ENCODE measurements at regions not wholly inside any gene's neighbourhood (a gene's known extent, or its start where the extent isn't known, plus 50 kb on each side); places are given as distances from the start of the nearest gene placed in this dataset.
"Not testable (repeated sequence)": the region's sequence is repeated elsewhere in the genome, so short reads cannot be mapped to it uniquely, and the experiment has no call there.

DNA sequence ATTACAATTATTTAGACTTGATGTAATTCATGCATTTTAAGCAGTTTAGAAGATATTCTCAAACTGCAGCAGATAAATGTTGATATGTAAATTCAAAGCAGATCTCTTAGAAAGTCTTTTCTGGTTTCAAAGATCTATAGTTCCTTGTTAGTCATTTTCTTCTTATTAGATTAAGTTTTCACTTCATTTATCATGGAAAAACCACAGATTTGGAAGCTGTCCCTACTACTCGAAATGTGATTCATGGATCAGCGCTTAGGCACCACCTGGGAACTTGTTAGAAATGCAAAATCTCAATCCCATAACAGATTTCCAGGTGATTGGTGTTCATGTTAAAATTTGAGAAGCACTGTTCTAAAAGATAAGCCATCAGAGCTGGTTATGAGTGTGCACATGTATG is 92.8 kb upstream of the CDH2 start:
- H3K4me3 ChIP-seq, result no peak overlapping the region
- peaks cover 13% of the 10 kb centered on the region for H3K9me3 ChIP-seq
- ATAC-seq (no peak), DNase-seq (no peak)
- H3K4me1 ChIP-seq (ENCODE audit: low read depth), result no peaks in the 10 kb centered on the region
- no peaks in the 10 kb centered on the region for H3K36me3 ChIP-seq (ENCODE audit: low read depth)
- TF ChIP-seq, protein P1, sequence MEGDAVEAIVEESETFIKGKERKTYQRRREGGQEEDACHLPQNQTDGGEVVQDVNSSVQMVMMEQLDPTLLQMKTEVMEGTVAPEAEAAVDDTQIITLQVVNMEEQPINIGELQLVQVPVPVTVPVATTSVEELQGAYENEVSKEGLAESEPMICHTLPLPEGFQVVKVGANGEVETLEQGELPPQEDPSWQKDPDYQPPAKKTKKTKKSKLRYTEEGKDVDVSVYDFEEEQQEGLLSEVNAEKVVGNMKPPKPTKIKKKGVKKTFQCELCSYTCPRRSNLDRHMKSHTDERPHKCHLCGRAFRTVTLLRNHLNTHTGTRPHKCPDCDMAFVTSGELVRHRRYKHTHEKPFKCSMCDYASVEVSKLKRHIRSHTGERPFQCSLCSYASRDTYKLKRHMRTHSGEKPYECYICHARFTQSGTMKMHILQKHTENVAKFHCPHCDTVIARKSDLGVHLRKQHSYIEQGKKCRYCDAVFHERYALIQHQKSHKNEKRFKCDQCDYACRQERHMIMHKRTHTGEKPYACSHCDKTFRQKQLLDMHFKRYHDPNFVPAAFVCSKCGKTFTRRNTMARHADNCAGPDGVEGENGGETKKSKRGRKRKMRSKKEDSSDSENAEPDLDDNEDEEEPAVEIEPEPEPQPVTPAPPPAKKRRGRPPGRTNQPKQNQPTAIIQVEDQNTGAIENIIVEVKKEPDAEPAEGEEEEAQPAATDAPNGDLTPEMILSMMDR (IDR thresholded peaks at IDR 0.05), result no peak
- intact Hi-C loops (cut with DNase I, micrococcal nuclease), result no loop called here

DNA sequence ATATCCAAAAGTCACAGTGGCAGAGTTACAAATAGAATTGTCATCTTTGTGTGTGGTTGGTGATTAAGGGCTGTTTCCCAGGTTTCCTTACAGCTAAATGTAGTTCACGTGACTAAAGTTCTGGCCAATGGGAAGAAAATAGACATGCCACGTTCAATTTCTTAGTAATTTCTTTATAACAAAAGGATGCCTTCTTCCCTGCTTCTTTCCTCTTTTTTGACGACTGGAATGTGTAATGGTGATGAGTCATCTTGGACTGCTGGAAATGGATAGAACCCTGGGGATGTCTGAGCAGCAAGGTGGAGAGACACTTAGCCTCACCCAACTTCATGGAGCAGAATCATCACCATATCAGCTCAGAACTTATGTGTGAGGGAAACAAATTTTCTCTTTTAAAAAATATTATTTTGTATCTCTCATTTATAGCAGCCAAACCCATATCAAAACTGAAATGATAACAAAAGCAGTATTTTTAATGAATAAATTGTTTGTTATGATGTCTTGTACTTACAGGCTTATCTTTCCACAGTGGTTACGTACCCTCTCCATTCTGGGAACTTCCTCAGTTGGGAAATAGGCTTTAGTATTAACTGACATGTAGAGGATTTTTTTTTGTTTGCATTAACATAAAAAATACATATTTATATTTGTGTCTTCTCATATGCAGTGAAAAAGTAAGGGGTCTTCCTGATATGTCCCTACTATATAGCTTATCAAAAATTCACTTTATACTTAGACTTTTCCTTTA is 91.1 kb upstream of the CDH2 start:
- TF ChIP-seq, protein P1 (IDR thresholded peaks at IDR 0.05), result no peak
- intact Hi-C loops (cut with DNase I, micrococcal nuclease), result no loop called here
- no peak for ATAC-seq
- peaks cover 13% of the 10 kb centered on the region for H3K9me3 ChIP-seq
- no peaks in the 10 kb centered on the region for H3K36me3 ChIP-seq (ENCODE audit: low read depth)
- H3K4me1 ChIP-seq (ENCODE audit: low read depth), result no peaks in the 10 kb centered on the region
- no peak overlapping the region for H3K4me3 ChIP-seq
- no peak for DNase-seq

DNA sequence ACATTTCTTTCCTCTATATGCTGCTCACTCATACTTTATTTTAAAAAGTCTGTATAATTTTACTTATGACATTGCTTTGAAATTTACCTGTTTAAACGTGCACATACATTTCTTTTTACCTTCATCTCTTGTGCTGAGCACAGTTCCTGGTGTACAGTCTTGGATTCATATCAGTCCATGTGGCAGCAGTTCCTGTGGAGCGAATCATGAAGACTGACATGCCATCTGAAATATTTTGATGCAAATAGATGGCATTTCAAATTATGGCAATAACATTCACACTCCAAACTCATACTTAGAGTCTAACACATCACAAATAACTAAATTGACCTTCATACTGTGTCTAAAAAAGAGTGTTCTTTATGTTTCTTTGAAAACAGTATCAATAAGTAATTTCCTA is 90.3 kb upstream of the CDH2 start:
- ATAC-seq (no peak), DNase-seq (no peak)
- H3K36me3 ChIP-seq (ENCODE audit: low read depth), result no peaks in the 10 kb centered on the region
- intact Hi-C loops (cut with DNase I, micrococcal nuclease), result no loop called here
- H3K4me1 ChIP-seq (ENCODE audit: low read depth), result no peaks in the 10 kb centered on the region
- no peak overlapping the region for H3K4me3 ChIP-seq
- H3K9me3 ChIP-seq, result peaks cover 6% of the 10 kb centered on the region
- TF ChIP-seq, protein P1 (IDR thresholded peaks at IDR 0.05), result no peak

DNA sequence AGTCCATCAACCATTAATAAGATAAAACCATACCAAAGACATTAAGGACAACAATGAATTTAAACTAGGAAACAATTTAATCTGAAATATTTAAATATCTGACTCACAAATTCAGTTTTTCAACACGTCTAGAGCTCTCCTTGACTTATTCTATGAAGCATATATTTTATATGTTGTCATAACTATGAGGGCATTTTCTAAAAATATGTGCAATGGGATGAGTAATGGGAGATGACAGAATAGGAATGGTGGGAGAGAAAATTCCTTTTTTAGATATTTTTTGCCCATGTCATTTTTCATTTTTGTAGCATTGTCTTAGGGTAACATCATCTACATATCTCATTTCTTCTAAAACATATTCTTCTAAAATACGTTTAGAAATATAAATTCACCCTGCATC is 79.2 kb upstream of the CDH2 start:
- no peak for ATAC-seq
- Histone ChIP-seq H3K4me3 (no peak overlapping the region), H3K4me1 (ENCODE audit: low read depth) (no peaks in the 10 kb centered on the region), H3K9me3 (peaks cover 7% of the 10 kb centered on the region), H3K36me3 (ENCODE audit: low read depth) (no peaks in the 10 kb centered on the region)
- DNase-seq, result no peak
- TF ChIP-seq, protein P1 (IDR thresholded peaks at IDR 0.05), result no peak
- intact Hi-C loops (cut with DNase I, micrococcal nuclease), result no loop called here

DNA sequence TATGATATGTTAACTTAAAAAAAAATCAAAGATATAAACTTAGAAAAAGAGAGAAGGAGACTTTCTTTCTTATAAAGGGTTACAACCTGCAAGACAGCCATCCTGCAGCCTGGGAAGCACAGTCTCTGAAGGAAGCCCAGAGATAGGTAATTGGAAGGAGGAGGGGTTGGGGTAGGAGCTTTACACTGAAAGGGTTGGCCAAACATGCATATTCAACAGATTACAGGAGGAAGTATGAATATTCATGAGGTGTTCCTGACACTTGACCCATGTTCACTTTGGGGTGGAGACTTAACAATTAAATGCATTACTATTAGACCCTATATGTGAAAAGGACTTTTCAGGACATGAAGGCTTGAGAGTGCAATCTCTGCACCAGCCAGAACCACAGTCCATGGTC is 71.7 kb upstream of the CDH2 start:
- Histone ChIP-seq H3K4me1 (ENCODE audit: low read depth) (no peaks in the 10 kb centered on the region), H3K36me3 (ENCODE audit: low read depth) (no peaks in the 10 kb centered on the region), H3K9me3 (peaks cover 6% of the 10 kb centered on the region), H3K4me3 (no peak overlapping the region)
- intact Hi-C loops (cut with DNase I, micrococcal nuclease), result no loop called here
- DNase-seq (no peak), ATAC-seq (no peak)
- TF ChIP-seq, protein P1 (IDR thresholded peaks at IDR 0.05), result no peak

DNA sequence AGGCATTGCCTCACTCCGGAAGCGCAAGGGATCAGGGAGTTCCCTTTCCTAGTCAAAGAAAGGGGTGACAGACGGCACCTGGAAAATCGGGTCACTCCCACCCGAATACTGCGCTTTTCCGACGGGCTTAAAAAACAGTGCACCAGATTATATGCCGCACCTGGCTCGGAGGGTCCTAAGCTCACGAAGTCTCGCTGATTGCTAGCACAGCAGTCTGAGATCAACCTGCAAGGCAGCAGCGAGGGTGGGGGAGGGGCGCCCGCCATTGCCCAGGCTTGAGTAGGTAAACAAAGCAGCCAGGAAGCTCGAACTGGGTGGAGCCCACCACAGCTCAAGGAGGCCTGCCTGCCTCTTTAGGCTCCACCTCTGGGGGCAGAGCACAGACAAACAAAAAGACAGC is 63.7 kb upstream of the CDH2 start:
- peaks cover 19% of the 10 kb centered on the region for H3K9me3 ChIP-seq
- DNase-seq; intact Hi-C loops (cut with DNase I, micrococcal nuclease); ATAC-seq; H3K4me3 ChIP-seq; H3K4me1 ChIP-seq (ENCODE audit: low read depth); H3K36me3 ChIP-seq (ENCODE audit: low read depth): not testable (repeated sequence)

Measured in mucosa of descending colon (tissue), 3 donors.